OCI-LY7 (cell line): ENCODE measurements at regions not wholly inside any gene's neighbourhood (a gene's known extent, or its start where the extent isn't known, plus 50 kb on each side); places are given as distances from the start of the nearest gene placed in this dataset.

Experiments used
- BruUV-seq: library from RNA; stranded (reverse); fragments of 400-500 nt; replicated peaks from 2 replicates; lab custom pipeline; 2021; lab: Mats Ljungman, UMichigan
- CTCF ChIA-PET: fragments of 300-600 bp; sonication (Branson Sonifier 250); formaldehyde crosslinking; loops from one replicate; lab custom pipeline; 2022; ENCODE audit warnings: antibody characterized with exemption; ENCODE audit not compliant: unreplicated experiment; lab: Charles Lee
- POLR2A ChIA-PET: fragments of 300-600 bp; sonication (Branson Sonifier 250); formaldehyde crosslinking; loops from one replicate; lab custom pipeline; 2022; ENCODE audit warnings: antibody characterized with exemption; lab: Charles Lee
- DNase-seq: peaks from one replicate; pipeline ENCODE4 v3.0.0-alpha.2; 2015; ENCODE audit warnings: low spot score
- H2AFZ ChIP-seq: fragments of 200-600 bp; sonication (generic), shearing (Covaris generic); 2 replicates; pipeline ENCODE4 v1.6.1; 2014; ENCODE audit warnings: mild to moderate bottlenecking, antibody characterized with exemption, low read length, moderate library complexity
- H3K27ac ChIP-seq: fragments of 200-600 bp; sonication (generic); 2 replicates; pipeline ENCODE4 v1.5.1; 2014; ENCODE audit warnings: mixed run types, low read depth, mild to moderate bottlenecking, moderate library complexity, low read length, inconsistent platforms; ENCODE audit not compliant: poor library complexity, severe bottlenecking
- H3K36me3 ChIP-seq: fragments of 200-600 bp; sonication (generic); 2 replicates; pipeline ENCODE4 v1.6.1; 2014; ENCODE audit warnings: mild to moderate bottlenecking, antibody characterized with exemption, low read length, moderate library complexity, mixed read lengths; ENCODE audit not compliant: insufficient read depth
- H3K4me1 ChIP-seq: fragments of 200-600 bp; sonication (generic); 2 replicates; pipeline ENCODE4 v1.5.1; 2014; ENCODE audit warnings: mild to moderate bottlenecking, low read length; ENCODE audit not compliant: insufficient read depth, poor library complexity, severe bottlenecking
- H3K4me2 ChIP-seq: fragments of 200-600 bp; sonication (generic); 2 replicates; pipeline ENCODE4 v1.6.1; 2014; ENCODE audit warnings: mild to moderate bottlenecking, low read length
- H3K4me3 ChIP-seq: fragments of 200-600 bp; sonication (generic); 2 replicates; pipeline ENCODE4 v1.5.1; 2014; ENCODE audit warnings: mild to moderate bottlenecking, low read depth, low read length; ENCODE audit not compliant: poor library complexity, severe bottlenecking
- H3K79me2 ChIP-seq: fragments of 200-600 bp; sonication (generic); 2 replicates; pipeline ENCODE4 v1.6.1; 2016; ENCODE audit warnings: low read depth, mild to moderate bottlenecking, low read length, moderate library complexity, mixed read lengths; ENCODE audit not compliant: insufficient read depth
- H3K9me2 ChIP-seq: fragments of 200-600 bp; sonication (generic); 2 replicates; pipeline ENCODE4 v1.6.1; 2016; ENCODE audit warnings: mild to moderate bottlenecking, low read length, mixed read lengths; ENCODE audit not compliant: insufficient read depth
- H3K9me3 ChIP-seq: fragments of 200-600 bp; sonication (generic); 2 replicates; pipeline ENCODE4 v1.6.1; 2014; ENCODE audit warnings: mild to moderate bottlenecking, mixed run types, low read length, mixed read lengths
- H4K20me1 ChIP-seq: fragments of 200-600 bp; sonication (generic); 2 replicates; pipeline ENCODE4 v1.6.1; 2014; ENCODE audit warnings: mild to moderate bottlenecking, antibody characterized with exemption, low read length, moderate library complexity, mixed read lengths; ENCODE audit not compliant: insufficient read depth
- EZH2phosphoT487 ChIP-seq: fragments of 200-600 bp; sonication (generic); IDR thresholded peaks from 2 replicates; pipeline ENCODE4 v1.6.1; 2018; ENCODE audit warnings: low read depth, borderline replicate concordance, mild to moderate bottlenecking, mixed run types, antibody characterized with exemption, low read length, moderate library complexity, mixed read lengths
- intact Hi-C: fragments of 100-400 bp; cut with micrococcal nuclease; formaldehyde crosslinking; loops from one replicate; pipeline ENCODE4 v1.10.0; 2022; ENCODE audit not compliant: unreplicated experiment
- TF ChIP-seq, protein P1 (sequence below): fragments of 200-600 bp; sonication (generic); conservative IDR thresholded peaks from 2 replicates; pipeline ENCODE4 v1.5.1; 2014; ENCODE audit warnings: mild to moderate bottlenecking, antibody characterized with exemption, low read length, moderate library complexity, mixed read lengths

DNA sequence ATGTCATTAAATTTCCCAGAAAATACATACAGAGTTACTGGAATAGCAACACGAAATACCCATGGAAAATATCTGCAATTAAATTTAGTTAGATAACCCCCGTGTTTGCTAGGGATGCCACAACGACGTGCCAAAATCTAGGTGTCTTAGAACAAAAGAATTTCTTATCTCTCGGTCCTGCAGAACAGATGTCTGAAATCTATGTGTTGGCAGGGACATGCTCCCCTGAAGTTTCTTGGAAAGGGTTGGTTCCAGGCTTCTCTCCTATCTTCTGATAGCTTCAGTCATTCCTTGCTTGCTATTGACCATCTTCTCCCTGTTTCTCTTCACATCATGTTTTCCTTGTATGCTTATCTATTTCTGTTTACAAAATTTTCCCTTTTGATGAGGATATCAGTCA lies 1067.0 kb downstream of the CDH18 start:
- intact Hi-C loops = no loop called here
- Histone ChIP-seq H2AFZ (no peak overlapping the region), H3K79me2 (no peaks in the 10 kb centered on the region), H3K4me3 (no peak overlapping the region), H3K4me1 (no peaks in the 10 kb centered on the region), H3K4me2 (no peak overlapping the region), H3K36me3 (no peaks in the 10 kb centered on the region), H3K9me3 (no peaks in the 10 kb centered on the region), H3K27ac (no peak overlapping the region), H4K20me1 (no peaks in the 10 kb centered on the region), H3K9me2 (no peaks in the 10 kb centered on the region; the same call in 1 of the 2 replicates)
- POLR2A ChIA-PET = no interaction called here
- CTCF ChIA-PET = no interaction called here
- BruUV-seq = no TSS peak
- DNase-seq = no peak
- TF ChIP-seq, protein P1, sequence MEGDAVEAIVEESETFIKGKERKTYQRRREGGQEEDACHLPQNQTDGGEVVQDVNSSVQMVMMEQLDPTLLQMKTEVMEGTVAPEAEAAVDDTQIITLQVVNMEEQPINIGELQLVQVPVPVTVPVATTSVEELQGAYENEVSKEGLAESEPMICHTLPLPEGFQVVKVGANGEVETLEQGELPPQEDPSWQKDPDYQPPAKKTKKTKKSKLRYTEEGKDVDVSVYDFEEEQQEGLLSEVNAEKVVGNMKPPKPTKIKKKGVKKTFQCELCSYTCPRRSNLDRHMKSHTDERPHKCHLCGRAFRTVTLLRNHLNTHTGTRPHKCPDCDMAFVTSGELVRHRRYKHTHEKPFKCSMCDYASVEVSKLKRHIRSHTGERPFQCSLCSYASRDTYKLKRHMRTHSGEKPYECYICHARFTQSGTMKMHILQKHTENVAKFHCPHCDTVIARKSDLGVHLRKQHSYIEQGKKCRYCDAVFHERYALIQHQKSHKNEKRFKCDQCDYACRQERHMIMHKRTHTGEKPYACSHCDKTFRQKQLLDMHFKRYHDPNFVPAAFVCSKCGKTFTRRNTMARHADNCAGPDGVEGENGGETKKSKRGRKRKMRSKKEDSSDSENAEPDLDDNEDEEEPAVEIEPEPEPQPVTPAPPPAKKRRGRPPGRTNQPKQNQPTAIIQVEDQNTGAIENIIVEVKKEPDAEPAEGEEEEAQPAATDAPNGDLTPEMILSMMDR = no peak

DNA sequence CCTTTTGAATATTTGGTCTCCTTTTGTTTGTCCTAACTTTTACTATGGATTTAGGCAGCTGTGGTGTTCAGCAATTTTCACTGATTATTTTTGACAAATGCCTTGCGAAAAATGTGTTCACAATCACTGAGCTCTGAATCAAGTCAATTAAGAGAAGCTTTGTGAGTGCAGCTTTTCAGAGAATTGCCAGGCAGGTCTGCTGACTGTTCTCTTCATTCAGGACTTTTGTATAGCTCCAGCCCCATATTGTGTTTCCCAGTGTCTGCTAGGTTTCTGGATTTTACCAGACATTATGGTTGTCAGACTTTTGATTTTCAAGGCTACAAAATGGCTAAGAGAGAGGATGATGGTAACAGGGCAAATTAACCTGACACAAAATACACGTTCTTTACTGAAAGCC lies 1055.9 kb downstream of the CDH18 start:
- BruUV-seq = no TSS peak
- no peaks in the 10 kb centered on the region for H3K36me3 ChIP-seq
- TF ChIP-seq, protein P1 = no peak
- no peak for TF ChIP-seq EZH2phosphoT487
- H3K9me3 ChIP-seq = no peaks in the 10 kb centered on the region
- no peaks in the 10 kb centered on the region for H3K4me1 ChIP-seq
- ChIA-PET POLR2A (interaction anchor here (0.8 to 1.1 kb wide), 2 partner anchors 13 to 69 kb away, joined by 3 read pairs; no protein-coding TSS in a partner anchor), CTCF (no interaction called here)
- no peak for DNase-seq
- no peak overlapping the region for H2AFZ ChIP-seq
- H4K20me1 ChIP-seq = no peaks in the 10 kb centered on the region
- no peak overlapping the region for H3K27ac ChIP-seq
- no peaks in the 10 kb centered on the region for H3K79me2 ChIP-seq
- H3K9me2 ChIP-seq = no peaks in the 10 kb centered on the region
- no peak overlapping the region for H3K4me2 ChIP-seq
- no peak overlapping the region for H3K4me3 ChIP-seq
- intact Hi-C loops = no loop called here

DNA sequence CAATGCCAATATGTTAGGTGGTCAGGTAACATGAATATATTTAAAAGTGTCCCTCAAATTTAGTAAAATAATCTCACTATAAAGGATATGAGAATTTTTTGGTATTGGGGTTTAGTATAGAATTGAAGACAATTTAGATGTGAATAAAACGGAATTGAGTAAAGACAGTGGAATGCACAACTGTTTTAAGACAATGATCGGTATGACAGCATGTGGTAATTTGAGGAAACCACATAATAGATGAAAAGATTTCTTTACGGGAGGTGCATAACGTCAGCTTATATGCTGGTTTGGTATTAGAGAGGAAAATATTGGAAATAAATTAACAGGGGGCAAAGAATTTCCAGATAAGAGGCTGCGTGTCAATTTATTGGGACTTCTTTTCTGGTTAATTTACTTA lies 1043.2 kb downstream of the CDH18 start:
- no peak for DNase-seq
- BruUV-seq = no TSS peak
- POLR2A ChIA-PET = no interaction called here
- Histone ChIP-seq H4K20me1 (no peaks in the 10 kb centered on the region), H2AFZ (no peak overlapping the region), H3K4me3 (no peak overlapping the region), H3K9me2 (no peaks in the 10 kb centered on the region), H3K36me3 (no peaks in the 10 kb centered on the region), H3K27ac (no peak overlapping the region), H3K79me2 (no peaks in the 10 kb centered on the region), H3K4me2 (no peak overlapping the region), H3K4me1 (no peaks in the 10 kb centered on the region), H3K9me3 (no peaks in the 10 kb centered on the region)
- intact Hi-C loops = no loop called here
- CTCF ChIA-PET = no interaction called here
- no peak for TF ChIP-seq EZH2phosphoT487
- TF ChIP-seq, protein P1 = no peak
